ENCODE measurements at regions not wholly inside any gene's neighbourhood (a gene's known extent, or its start where the extent isn't known, plus 50 kb on each side); places are given as distances from the start of the nearest gene placed in this dataset.
A peak's percentile ranks its signal among the peaks of the same experiment; 100 is the strongest.

DNA sequence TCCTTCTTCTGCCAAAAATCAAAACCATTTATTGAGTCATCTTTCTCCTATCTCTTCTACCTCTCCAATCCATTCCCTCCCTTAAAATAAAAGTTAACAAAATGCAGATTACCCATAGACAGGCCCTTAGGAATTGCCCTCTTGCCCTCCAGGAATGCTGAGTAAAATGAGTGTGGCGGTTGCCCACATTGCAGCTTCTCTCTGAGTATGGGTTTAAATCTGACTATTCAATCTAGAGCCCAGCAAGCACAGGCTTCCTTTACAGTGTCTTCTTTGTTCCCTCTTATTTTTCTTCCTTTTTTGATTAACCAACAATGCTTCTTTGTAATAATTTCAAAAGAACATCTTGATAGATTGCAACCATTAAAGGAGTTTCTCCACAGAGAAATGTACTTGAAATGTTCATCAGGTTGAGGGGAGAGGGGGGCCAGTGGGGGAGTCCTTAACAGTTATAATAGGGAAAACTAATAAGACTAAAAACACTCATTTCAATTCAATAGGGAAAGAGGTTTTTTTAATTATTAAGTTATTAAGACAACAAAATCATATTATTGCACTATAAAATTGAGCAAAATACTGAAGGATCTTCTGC is 135.3 kb upstream of the LMCD1 start:
- H2AFZ ChIP-seq (ENCODE audit: low read length), result no peak overlapping the region
- peak in 1 of 2 donors; percentile 9 for DNase-seq (ENCODE audit: low read depth in 2 of 2)
- H3K27me3 ChIP-seq (ENCODE audit: control insufficient read depth, insufficient read depth, low read length), result no peaks in the 10 kb centered on the region
- no peaks in the 10 kb centered on the region for H3K4me1 ChIP-seq (ENCODE audit: control insufficient read depth, extremely low read depth, insufficient read depth, low read length)
- no peak for TF ChIP-seq EZH2 (IDR thresholded peaks at IDR 0.05; ENCODE audit: low read length, missing control alignments)
- TF ChIP-seq, protein P1, sequence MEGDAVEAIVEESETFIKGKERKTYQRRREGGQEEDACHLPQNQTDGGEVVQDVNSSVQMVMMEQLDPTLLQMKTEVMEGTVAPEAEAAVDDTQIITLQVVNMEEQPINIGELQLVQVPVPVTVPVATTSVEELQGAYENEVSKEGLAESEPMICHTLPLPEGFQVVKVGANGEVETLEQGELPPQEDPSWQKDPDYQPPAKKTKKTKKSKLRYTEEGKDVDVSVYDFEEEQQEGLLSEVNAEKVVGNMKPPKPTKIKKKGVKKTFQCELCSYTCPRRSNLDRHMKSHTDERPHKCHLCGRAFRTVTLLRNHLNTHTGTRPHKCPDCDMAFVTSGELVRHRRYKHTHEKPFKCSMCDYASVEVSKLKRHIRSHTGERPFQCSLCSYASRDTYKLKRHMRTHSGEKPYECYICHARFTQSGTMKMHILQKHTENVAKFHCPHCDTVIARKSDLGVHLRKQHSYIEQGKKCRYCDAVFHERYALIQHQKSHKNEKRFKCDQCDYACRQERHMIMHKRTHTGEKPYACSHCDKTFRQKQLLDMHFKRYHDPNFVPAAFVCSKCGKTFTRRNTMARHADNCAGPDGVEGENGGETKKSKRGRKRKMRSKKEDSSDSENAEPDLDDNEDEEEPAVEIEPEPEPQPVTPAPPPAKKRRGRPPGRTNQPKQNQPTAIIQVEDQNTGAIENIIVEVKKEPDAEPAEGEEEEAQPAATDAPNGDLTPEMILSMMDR (conservative IDR thresholded peaks at IDR 0.05 in 1 of 2, IDR thresholded peaks at IDR 0.05 in 1 of 2; ENCODE audit: low read depth in 1 of 2, low read length in 2 of 2), result no peak
- no peaks in the 10 kb centered on the region for H3K79me2 ChIP-seq (ENCODE audit: control insufficient read depth, insufficient read depth, low read length)
- no peak overlapping the region for H3K27ac ChIP-seq (ENCODE audit: insufficient read depth, low read length)
- no peaks in the 10 kb centered on the region for H3K36me3 ChIP-seq (ENCODE audit: control insufficient read depth, insufficient read depth, low read length)
- H3K9me3 ChIP-seq (ENCODE audit: control insufficient read depth, insufficient read depth, low read depth, low read length), result no peaks in the 10 kb centered on the region
- no peaks in the 10 kb centered on the region for H4K20me1 ChIP-seq (ENCODE audit: control insufficient read depth, extremely low read depth, insufficient read depth, low read length)
- H3K4me3 ChIP-seq (replicated peaks in 1 of 4; ENCODE audit: control extremely low read depth in 1 of 4, insufficient read depth in 1 of 4, low read depth in 3 of 4, low read length in 4 of 4), result no peak overlapping the region
- H3K9ac ChIP-seq (ENCODE audit: insufficient read depth, low read length), result no peak overlapping the region
- no peak overlapping the region for H3K4me2 ChIP-seq (ENCODE audit: extremely low read depth, insufficient read depth, low read length)

DNA sequence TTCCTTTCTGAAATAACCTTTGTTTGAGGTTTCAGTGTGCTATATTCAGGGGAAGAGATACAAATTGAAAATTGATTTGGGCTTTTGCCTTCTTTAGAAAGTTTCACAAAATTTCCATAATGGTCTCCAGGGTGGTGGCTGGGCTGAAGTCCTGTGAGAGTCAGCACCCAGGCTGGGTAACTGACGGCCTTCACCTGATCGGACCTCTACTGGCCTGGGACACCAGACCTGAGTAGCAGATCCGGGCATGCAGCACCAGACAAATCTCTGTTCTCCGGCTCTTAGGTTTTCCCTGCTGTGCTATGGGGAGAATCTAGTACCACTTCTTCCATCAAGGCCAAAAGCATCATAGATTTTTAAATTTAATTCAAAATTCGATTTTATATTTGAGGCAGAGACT is 133.0 kb upstream of the LMCD1 start:
- H3K4me3 ChIP-seq (replicated peaks in 1 of 4; ENCODE audit: control extremely low read depth in 1 of 4, insufficient read depth in 1 of 4, low read depth in 3 of 4, low read length in 4 of 4), result no peak overlapping the region
- H3K79me2 ChIP-seq (ENCODE audit: control insufficient read depth, insufficient read depth, low read length), result no peaks in the 10 kb centered on the region
- DNase-seq (ENCODE audit: low read depth in 2 of 2), result no peak
- no peaks in the 10 kb centered on the region for H4K20me1 ChIP-seq (ENCODE audit: control insufficient read depth, extremely low read depth, insufficient read depth, low read length)
- TF ChIP-seq, protein P1 (conservative IDR thresholded peaks at IDR 0.05 in 1 of 2, IDR thresholded peaks at IDR 0.05 in 1 of 2; ENCODE audit: low read depth in 1 of 2, low read length in 2 of 2), result no peak
- no peak for TF ChIP-seq EZH2 (IDR thresholded peaks at IDR 0.05; ENCODE audit: low read length, missing control alignments)
- H3K36me3 ChIP-seq (ENCODE audit: control insufficient read depth, insufficient read depth, low read length), result no peaks in the 10 kb centered on the region
- H3K9ac ChIP-seq (ENCODE audit: insufficient read depth, low read length), result no peak overlapping the region
- H3K4me2 ChIP-seq (ENCODE audit: extremely low read depth, insufficient read depth, low read length), result no peak overlapping the region
- H3K27me3 ChIP-seq (ENCODE audit: control insufficient read depth, insufficient read depth, low read length), result no peaks in the 10 kb centered on the region
- no peak overlapping the region for H3K27ac ChIP-seq (ENCODE audit: insufficient read depth, low read length)
- no peaks in the 10 kb centered on the region for H3K9me3 ChIP-seq (ENCODE audit: control insufficient read depth, insufficient read depth, low read depth, low read length)
- no peak overlapping the region for H2AFZ ChIP-seq (ENCODE audit: low read length)
- peaks cover 2% of the 10 kb centered on the region for H3K4me1 ChIP-seq (ENCODE audit: control insufficient read depth, extremely low read depth, insufficient read depth, low read length)

DNA sequence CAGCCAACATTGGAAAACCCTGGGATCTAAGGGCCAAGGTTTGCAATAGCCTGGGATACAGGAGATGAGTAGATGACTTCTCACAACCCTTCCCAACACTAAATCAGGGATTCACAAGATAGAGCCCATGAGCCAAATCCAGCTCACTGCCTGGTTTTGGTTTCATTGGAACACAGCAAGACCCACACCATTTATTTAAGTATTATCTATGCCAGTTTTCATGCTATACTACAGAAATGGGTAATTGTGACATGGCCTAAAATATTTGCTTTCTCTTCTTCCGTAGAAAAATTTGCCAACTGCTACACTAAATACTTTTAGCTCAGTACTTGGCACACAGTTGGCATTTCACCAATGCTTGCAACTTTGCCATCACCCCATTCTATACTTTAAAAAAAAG is 132.0 kb upstream of the LMCD1 start:
- Histone ChIP-seq H3K4me2 (ENCODE audit: extremely low read depth, insufficient read depth, low read length) (no peak overlapping the region), H3K27ac (ENCODE audit: insufficient read depth, low read length) (no peak overlapping the region), H3K9ac (ENCODE audit: insufficient read depth, low read length) (no peak overlapping the region), H3K79me2 (ENCODE audit: control insufficient read depth, insufficient read depth, low read length) (no peaks in the 10 kb centered on the region), H3K27me3 (ENCODE audit: control insufficient read depth, insufficient read depth, low read length) (no peaks in the 10 kb centered on the region), H2AFZ (ENCODE audit: low read length) (no peak overlapping the region), H3K36me3 (ENCODE audit: control insufficient read depth, insufficient read depth, low read length) (no peaks in the 10 kb centered on the region), H3K4me1 (ENCODE audit: control insufficient read depth, extremely low read depth, insufficient read depth, low read length) (peaks cover 2% of the 10 kb centered on the region), H3K4me3 (replicated peaks in 1 of 4; ENCODE audit: control extremely low read depth in 1 of 4, insufficient read depth in 1 of 4, low read depth in 3 of 4, low read length in 4 of 4) (no peak overlapping the region), H3K9me3 (ENCODE audit: control insufficient read depth, insufficient read depth, low read depth, low read length) (no peaks in the 10 kb centered on the region), H4K20me1 (ENCODE audit: control insufficient read depth, extremely low read depth, insufficient read depth, low read length) (no peaks in the 10 kb centered on the region)
- DNase-seq (ENCODE audit: low read depth in 2 of 2), result no peak
- TF ChIP-seq, protein P1 (conservative IDR thresholded peaks at IDR 0.05 in 1 of 2, IDR thresholded peaks at IDR 0.05 in 1 of 2; ENCODE audit: low read depth in 1 of 2, low read length in 2 of 2), result no peak
- no peak for TF ChIP-seq EZH2 (IDR thresholded peaks at IDR 0.05; ENCODE audit: low read length, missing control alignments)
